ENCODE measurements at regions not wholly inside any gene's neighbourhood (a gene's known extent, or its start where the extent isn't known, plus 50 kb on each side); places are given as distances from the start of the nearest gene placed in this dataset.

DNA sequence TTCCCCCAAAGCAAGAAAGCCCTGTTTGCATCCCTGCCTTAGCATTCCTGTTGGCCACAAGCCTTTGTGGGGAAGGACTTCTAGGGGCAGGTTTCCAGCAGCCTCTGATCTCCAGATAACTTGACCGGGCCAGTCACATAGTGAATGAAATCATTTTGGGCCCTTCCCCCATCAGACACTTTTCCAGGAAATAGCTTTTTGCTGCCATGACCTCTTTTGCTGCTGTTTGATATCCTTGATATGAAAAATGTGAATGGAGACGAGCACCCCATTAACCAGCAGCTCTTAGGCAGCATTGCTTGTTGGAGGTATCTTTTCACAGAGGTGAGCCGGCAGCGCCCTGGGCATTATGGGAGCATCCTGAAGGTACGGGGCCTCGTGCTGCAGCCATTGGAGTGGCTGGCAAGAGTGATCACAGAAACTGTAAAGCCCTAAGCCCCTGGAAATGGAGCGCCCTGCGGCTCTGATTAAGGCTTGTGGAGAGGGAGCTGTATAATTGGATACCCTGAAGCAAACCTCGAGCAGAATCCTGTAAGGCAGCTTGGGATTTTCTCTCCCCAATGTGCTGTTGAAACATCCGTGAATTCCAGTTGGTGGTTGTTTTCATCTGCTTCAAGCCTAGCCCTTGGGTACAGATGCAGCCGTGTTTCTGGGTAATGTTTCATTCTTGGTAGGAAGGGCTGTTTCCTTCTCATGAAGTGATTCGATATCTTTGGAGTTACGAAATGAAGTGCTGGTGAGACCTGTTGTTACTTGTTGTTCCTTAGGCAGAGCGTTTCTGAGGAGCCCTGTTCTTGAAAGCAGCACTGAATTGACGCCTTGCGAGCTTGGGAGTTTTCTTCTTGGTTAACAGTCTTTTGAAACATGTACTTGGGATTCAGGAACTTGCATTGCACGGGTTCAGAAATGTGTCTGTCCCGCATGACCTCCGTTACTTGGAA lies 179.0 kb downstream of the PTEN start:
- TF ChIP-seq, protein P1, sequence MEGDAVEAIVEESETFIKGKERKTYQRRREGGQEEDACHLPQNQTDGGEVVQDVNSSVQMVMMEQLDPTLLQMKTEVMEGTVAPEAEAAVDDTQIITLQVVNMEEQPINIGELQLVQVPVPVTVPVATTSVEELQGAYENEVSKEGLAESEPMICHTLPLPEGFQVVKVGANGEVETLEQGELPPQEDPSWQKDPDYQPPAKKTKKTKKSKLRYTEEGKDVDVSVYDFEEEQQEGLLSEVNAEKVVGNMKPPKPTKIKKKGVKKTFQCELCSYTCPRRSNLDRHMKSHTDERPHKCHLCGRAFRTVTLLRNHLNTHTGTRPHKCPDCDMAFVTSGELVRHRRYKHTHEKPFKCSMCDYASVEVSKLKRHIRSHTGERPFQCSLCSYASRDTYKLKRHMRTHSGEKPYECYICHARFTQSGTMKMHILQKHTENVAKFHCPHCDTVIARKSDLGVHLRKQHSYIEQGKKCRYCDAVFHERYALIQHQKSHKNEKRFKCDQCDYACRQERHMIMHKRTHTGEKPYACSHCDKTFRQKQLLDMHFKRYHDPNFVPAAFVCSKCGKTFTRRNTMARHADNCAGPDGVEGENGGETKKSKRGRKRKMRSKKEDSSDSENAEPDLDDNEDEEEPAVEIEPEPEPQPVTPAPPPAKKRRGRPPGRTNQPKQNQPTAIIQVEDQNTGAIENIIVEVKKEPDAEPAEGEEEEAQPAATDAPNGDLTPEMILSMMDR (IDR thresholded peaks at IDR 0.05; ENCODE audit: low read length, missing control alignments) = no peak
- no peak overlapping the region for H3K4me3 ChIP-seq (replicated peaks; ENCODE audit: low read depth, low read length)
- peak; percentile 72 for DNase-seq (ENCODE audit: low read depth)

DNA sequence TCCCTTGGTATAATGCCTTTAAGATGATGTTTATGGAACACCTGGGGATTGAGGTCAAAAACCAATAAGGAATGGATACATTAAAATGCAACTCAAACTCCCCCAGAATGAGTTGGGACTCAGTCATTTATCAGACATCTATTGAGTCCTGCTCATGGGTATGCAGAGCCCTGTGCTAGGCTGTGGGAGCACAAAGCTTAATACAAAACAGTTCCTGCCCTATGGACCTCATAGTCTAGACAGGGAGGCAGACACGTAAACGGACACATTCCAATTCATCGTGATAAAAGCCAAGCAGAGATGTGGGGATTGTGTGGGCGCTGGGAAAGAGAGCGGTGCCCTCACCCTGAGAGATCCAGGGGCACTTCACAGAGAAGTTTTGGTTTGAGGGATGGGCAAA lies 181.7 kb downstream of the PTEN start:
- H3K4me3 ChIP-seq (replicated peaks; ENCODE audit: low read depth, low read length) = no peak overlapping the region
- TF ChIP-seq, protein P1 (IDR thresholded peaks at IDR 0.05; ENCODE audit: low read length, missing control alignments) = no peak
- no peak for DNase-seq (ENCODE audit: low read depth)

DNA sequence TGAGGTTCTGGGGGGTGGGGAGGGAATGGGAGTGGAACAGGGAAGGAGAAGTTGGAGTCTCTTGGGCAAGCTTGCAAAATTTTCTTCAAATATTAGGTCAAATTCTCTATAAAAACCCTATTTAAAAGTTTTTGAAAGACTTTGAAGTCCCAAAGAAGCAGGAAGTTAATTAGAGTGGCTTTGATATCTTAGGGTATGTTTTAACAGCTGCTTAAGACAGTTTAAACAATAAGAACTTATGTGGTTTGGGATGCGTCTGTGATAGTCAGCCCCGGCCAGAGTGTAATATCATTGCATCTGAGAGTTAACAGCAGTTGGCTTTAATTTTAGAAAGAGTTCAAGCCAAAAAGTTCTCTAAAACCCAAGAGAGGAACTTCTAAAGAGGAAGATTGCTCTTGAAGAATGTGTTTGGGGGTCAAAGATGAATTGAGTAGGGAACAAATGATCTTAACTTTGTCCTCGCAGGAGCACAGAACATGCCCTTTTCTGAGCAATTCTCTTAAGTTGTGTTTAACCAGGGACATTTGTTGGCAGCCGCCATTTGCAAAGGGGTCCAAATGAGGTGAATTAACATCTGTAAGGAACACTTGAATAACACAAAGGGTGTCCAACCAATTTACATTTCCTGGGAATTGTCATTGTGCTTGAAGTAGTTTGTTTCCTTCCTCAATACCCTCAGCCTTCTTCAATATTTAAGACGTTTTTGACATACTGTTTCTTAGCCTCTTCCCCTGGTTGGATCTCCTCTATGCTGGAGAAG lies 182.4 kb downstream of the PTEN start:
- DNase-seq (ENCODE audit: low read depth) = no peak
- H3K4me3 ChIP-seq (replicated peaks; ENCODE audit: low read depth, low read length) = no peak overlapping the region
- TF ChIP-seq, protein P1 (IDR thresholded peaks at IDR 0.05; ENCODE audit: low read length, missing control alignments) = no peak

- no peak overlapping the region for H3K4me3 ChIP-seq (replicated peaks; ENCODE audit: low read depth, low read length)
- DNase-seq (ENCODE audit: low read depth) = no peak
- TF ChIP-seq, protein P1 (IDR thresholded peaks at IDR 0.05; ENCODE audit: low read length, missing control alignments) = no peak
Observed at GRCh38 chr10:88047579-88047978, 184.2 kb downstream of the PTEN start.

DNA sequence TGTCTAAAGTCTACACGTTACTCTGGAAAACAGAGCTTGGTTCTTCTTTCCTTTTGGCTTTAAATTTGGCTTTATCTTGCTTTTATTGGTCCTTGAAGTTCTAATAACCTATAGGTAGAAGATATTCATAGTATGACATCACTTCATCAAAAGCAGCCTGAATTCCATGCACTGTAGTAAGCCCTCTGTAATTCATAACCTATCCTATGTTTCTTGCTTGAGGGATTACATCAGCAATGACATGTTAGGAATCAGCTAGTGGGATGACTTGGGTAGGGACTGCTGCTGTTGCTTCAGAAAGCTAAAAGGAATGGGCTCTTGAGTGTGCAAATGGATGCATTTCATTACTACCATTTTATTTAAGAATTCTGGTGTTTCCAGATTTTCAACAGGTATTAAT lies 184.9 kb downstream of the PTEN start:
- TF ChIP-seq, protein P1 (IDR thresholded peaks at IDR 0.05; ENCODE audit: low read length, missing control alignments) = no peak
- H3K4me3 ChIP-seq (replicated peaks; ENCODE audit: low read depth, low read length) = no peak overlapping the region
- DNase-seq (ENCODE audit: low read depth) = no peak

GRCh38 chr10:88049204-88049603 lies 185.8 kb downstream of the PTEN start:
- TF ChIP-seq, protein P1 (IDR thresholded peaks at IDR 0.05; ENCODE audit: low read length, missing control alignments) = no peak
- H3K4me3 ChIP-seq (replicated peaks; ENCODE audit: low read depth, low read length) = no peak overlapping the region
- DNase-seq (ENCODE audit: low read depth) = no peak

Measured in fibroblast of pulmonary artery (primary cell).